ENCODE measurements at regions not wholly inside any gene's neighbourhood (a gene's known extent, or its start where the extent isn't known, plus 50 kb on each side); places are given as distances from the start of the nearest gene placed in this dataset.
"Not testable (repeated sequence)": the region's sequence is repeated elsewhere in the genome, so short reads cannot be mapped to it uniquely, and the experiment has no call there.

GRCh38 chr12:108424026-108424425 is 84.9 kb upstream of the CMKLR1 start:
- DNase-seq (ENCODE audit: low spot score): no peak

GRCh38 chr12:108423486-108423885 is 84.4 kb upstream of the CMKLR1 start:
- DNase-seq (ENCODE audit: low spot score): no peak

DNA sequence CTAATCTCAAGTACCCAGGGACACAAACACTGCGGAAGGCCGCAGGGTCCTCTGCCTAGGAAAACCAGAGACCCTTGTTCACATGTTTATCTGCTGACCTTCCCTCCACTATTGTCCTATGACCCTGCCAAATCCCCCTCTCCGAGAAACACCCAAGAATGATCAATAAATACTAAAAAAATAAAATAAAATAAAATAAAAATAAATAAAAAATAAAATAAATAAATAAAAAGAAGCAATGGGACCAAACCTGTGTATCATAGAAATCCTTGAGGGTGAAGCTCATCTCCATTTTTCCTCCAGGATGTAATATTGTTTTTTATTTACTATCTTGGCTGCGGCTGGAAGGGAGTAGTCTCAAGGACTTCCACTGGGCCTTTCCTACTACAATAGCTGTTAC is 82.0 kb upstream of the CMKLR1 start:
- DNase-seq (ENCODE audit: low spot score): not testable (repeated sequence)

DNA sequence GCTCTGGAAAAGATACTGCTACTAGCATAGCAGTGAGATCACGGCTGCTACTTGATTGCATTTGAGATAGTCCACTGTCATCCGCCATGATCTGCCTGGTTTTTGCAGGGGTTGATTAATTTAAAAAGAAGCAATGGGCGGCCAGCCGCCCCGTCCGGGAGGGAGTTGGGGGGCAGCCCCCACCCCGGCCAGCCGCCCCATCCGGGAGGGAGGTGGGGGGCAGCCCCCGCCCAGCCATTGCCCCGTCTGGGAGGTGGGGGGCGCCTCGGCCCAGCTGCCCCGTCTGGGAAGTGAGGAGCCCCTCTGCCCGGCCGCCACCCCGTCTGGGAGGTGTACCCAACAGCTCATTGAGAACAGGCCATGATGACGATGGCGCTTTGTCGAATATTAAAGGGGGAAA is 81.3 kb upstream of the CMKLR1 start:
- DNase-seq (ENCODE audit: low spot score): not testable (repeated sequence)

DNA sequence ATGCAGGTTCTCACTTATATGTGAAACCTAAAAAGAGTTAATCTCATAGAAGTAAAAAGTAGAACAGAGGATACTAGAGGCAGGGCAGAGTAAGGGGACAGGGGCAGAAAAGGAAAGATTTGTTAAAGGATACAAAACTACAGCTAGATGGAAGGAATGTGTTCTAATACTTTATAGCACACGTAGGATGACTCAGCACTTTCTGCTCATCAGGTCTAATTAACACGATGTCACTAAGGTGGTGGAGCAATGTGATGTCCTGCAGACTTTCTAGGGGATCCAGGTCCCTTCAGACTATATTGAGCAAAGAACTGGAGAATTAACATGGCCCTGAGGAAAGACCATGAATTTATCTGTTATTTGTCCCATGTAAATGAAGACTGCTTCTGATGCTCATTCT is 80.8 kb upstream of the CMKLR1 start:
- no peak for DNase-seq (ENCODE audit: low spot score)

- DNase-seq (ENCODE audit: low spot score): peak; percentile 7
Measured at GRCh38 chr12:108418164-108418890, 79.2 kb upstream of the CMKLR1 start.

- no peak for DNase-seq (ENCODE audit: low spot score)
Measured at GRCh38 chr12:108414021-108414420, 74.9 kb upstream of the CMKLR1 start.

DNA sequence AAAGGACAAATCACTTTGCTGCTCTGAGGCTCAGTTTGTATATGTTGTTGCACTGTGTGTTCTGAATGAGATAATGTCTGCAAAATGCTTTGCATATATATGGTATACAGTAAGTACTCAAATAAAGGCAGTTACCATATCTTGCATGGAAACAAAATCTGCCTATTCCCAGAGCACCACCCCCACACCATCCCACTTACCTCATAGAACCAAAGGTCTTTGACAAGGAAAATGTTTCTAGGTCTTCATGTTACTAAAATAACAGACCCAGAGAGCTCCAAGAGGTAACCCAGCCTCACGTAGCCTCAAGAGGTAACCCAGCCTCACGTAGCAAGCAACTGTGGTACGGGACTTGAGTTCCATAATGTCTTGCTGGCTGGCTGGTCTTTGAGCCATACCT is 71.6 kb upstream of the CMKLR1 start:
- no peak for DNase-seq (ENCODE audit: low spot score)

GRCh38 chr12:108409481-108409880 is 70.4 kb upstream of the CMKLR1 start:
- DNase-seq (ENCODE audit: low spot score): no peak

DNA sequence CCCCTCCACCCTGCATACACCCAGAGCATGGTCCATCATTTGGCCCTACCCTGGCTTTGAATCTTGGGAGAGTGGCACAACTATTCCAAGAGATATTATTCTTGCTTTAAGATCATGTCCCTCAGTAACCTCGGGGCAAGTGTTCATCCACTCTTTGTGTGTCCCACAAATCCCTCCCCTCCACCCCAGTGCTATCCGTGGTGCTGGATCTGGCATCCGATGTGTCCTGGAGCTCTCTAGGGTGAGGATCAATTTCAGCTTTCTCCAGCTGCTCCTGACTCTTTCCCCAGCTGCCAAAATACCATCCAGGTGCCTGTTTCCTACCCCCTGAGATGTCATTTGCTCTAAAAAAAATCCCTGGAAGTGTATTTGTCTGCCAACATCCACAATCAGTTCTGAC is 64.8 kb upstream of the CMKLR1 start:
- DNase-seq (ENCODE audit: low spot score): no peak

GRCh38 chr12:108401964-108402363 is 62.9 kb upstream of the CMKLR1 start:
- no peak for DNase-seq (ENCODE audit: low spot score)

GRCh38 chr12:108400900-108401480 is 61.9 kb upstream of the CMKLR1 start:
- no peak for DNase-seq (ENCODE audit: low spot score)

DNA sequence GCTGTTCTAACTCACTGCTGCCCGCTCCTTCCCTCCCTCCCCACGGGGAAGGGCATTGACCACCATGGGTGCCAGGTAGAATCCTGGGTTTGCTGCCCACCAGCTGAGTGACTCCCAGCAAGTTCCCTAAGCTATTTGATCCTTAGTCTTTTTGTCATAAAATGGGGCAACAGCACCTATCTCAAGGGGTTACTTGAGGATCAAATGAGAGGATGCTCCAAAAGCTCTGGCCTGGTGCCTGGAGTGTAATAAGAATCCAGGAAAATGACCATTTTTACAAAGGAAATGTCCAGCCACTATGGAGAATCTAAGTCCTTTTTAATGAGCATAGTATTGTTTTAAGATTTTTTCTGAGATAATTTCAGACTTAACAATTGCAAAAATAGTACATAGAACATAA is 61.4 kb upstream of the CMKLR1 start:
- no peak for DNase-seq (ENCODE audit: low spot score)

GRCh38 chr12:108400056-108400455 is 60.9 kb upstream of the CMKLR1 start:
- DNase-seq (ENCODE audit: low spot score): no peak

- DNase-seq (ENCODE audit: low spot score): no peak
Measured at GRCh38 chr12:108399514-108399913, 60.4 kb upstream of the CMKLR1 start.

DNA sequence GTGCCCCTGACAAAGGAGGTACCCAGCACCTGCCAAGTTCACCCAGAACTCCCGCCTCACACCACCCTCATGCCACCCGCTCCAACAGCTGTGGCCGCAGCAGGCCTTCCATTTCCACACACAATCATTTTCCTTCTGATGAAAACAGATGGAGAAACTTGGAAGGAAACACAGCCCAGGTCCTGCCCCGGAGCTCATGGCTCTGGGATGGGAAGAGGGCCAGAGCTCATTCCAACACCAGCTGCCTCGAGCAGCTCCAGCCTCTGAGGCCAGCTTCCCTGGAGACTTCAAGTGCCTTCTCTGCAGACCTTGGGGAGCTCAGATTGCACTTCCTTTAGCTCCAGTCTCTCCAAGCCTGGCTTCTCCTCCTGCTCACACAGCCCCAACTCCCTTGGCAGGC is 55.1 kb upstream of the CMKLR1 start:
- DNase-seq (ENCODE audit: low spot score): peak; percentile 85

- no peak for DNase-seq (ENCODE audit: low spot score)
Measured at GRCh38 chr12:108392284-108392683, 53.2 kb upstream of the CMKLR1 start.

- no peak for DNase-seq (ENCODE audit: low spot score)
Measured at GRCh38 chr12:108390495-108391203, 51.5 kb upstream of the CMKLR1 start.

- DNase-seq (ENCODE audit: low spot score): no peak
Measured at GRCh38 chr12:108389544-108389943, 50.4 kb upstream of the CMKLR1 start.
